ENCODE measurements at regions not wholly inside any gene's neighbourhood (a gene's known extent, or its start where the extent isn't known, plus 50 kb on each side); places are given as distances from the start of the nearest gene placed in this dataset.
A peak's percentile ranks its signal among the peaks of the same experiment; 100 is the strongest.
"Not testable (repeated sequence)": the region's sequence is repeated elsewhere in the genome, so short reads cannot be mapped to it uniquely, and the experiment has no call there.

DNA sequence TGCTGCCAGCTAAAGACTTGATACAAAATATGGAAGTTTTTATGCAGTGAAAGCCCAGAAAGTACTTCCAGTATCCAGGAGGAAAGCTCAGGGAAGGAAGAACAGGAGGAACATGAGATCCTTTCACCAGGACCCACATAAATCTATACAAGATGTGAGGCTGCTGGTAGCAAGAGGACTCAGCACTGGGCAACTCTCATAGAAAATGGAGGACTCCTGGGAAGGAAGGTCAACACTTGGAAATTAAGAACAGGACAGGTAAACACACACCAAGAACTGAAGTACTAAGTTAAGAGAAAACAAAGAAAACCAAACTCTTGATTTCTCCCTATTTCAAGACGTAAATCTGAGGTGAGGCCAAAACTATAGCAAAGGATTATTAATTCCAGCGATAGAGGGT lies 220.5 kb upstream of the HSF2 start:
- no peak overlapping the region for H3K4me3 ChIP-seq (IDR thresholded peaks at IDR 0.05; ENCODE audit: insufficient read depth, low read depth, low read length)
- H3K36me3 ChIP-seq (ENCODE audit: insufficient read depth): no peaks in the 10 kb centered on the region
- H4K20me1 ChIP-seq (ENCODE audit: insufficient read depth): no peaks in the 10 kb centered on the region
- H3K27ac ChIP-seq: no peak overlapping the region
- TF ChIP-seq, protein P1, sequence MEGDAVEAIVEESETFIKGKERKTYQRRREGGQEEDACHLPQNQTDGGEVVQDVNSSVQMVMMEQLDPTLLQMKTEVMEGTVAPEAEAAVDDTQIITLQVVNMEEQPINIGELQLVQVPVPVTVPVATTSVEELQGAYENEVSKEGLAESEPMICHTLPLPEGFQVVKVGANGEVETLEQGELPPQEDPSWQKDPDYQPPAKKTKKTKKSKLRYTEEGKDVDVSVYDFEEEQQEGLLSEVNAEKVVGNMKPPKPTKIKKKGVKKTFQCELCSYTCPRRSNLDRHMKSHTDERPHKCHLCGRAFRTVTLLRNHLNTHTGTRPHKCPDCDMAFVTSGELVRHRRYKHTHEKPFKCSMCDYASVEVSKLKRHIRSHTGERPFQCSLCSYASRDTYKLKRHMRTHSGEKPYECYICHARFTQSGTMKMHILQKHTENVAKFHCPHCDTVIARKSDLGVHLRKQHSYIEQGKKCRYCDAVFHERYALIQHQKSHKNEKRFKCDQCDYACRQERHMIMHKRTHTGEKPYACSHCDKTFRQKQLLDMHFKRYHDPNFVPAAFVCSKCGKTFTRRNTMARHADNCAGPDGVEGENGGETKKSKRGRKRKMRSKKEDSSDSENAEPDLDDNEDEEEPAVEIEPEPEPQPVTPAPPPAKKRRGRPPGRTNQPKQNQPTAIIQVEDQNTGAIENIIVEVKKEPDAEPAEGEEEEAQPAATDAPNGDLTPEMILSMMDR (conservative IDR thresholded peaks at IDR 0.05; ENCODE audit: low read depth, low read length): no peak
- no peaks in the 10 kb centered on the region for H3K4me1 ChIP-seq (ENCODE audit: low read depth, poor library complexity, severe bottlenecking)
- H3K9ac ChIP-seq: no peak overlapping the region
- H2AFZ ChIP-seq (ENCODE audit: low read depth): no peak overlapping the region
- H3K27me3 ChIP-seq (ENCODE audit: insufficient read depth, low read depth): no peaks in the 10 kb centered on the region
- H3K79me2 ChIP-seq (ENCODE audit: insufficient read depth, low read depth): no peaks in the 10 kb centered on the region
- no peak overlapping the region for H3K4me2 ChIP-seq

DNA sequence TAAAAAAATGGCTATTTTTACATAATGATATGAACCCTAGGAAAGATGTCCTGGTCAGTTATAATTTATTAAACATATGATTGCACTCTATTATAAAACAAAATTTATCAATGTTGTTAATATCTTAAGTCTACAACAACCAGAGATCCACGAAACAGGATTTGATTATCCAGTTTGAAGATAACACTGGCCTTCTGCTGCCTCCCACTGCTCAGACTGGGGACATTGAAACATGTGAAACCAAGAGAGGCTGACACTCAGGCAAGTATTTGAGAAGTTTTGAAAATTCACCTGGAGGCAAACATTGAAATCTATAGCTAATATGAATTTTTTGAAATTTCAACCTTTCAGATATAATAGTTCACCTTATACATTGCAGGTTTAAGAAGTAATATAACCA lies 219.3 kb upstream of the HSF2 start:
- H3K27me3 ChIP-seq (ENCODE audit: insufficient read depth, low read depth): no peaks in the 10 kb centered on the region
- no peaks in the 10 kb centered on the region for H3K4me1 ChIP-seq (ENCODE audit: low read depth, poor library complexity, severe bottlenecking)
- H3K4me3 ChIP-seq (IDR thresholded peaks at IDR 0.05; ENCODE audit: insufficient read depth, low read depth, low read length): no peak overlapping the region
- no peaks in the 10 kb centered on the region for H3K36me3 ChIP-seq (ENCODE audit: insufficient read depth)
- H3K9ac ChIP-seq: no peak overlapping the region
- no peak overlapping the region for H2AFZ ChIP-seq (ENCODE audit: low read depth)
- TF ChIP-seq, protein P1 (conservative IDR thresholded peaks at IDR 0.05; ENCODE audit: low read depth, low read length): no peak
- no peaks in the 10 kb centered on the region for H4K20me1 ChIP-seq (ENCODE audit: insufficient read depth)
- no peak overlapping the region for H3K27ac ChIP-seq
- H3K4me2 ChIP-seq: no peak overlapping the region
- no peaks in the 10 kb centered on the region for H3K79me2 ChIP-seq (ENCODE audit: insufficient read depth, low read depth)

DNA sequence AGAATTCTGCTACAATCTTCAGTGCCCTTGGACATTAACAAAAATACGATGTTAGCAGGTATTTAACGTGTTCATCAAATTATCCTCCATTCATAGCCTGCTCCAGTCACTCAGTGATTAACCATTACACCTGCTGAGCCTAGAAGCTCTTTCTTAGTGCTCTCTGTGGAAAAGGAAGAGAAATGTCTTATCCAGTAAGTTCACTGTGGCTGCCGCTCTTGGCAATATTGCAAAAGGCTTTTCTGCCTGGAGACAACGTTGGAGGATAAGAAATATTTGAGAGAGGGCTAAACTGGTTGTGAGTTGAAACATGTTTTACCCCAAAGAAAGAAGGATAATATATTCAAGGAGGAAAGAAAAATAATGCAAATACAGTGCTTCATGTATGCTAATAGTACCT lies 217.4 kb upstream of the HSF2 start:
- Histone ChIP-seq H3K4me3 (IDR thresholded peaks at IDR 0.05; ENCODE audit: insufficient read depth, low read depth, low read length) (no peak overlapping the region), H3K27ac (no peak overlapping the region), H4K20me1 (ENCODE audit: insufficient read depth) (no peaks in the 10 kb centered on the region), H3K4me2 (no peak overlapping the region), H3K36me3 (ENCODE audit: insufficient read depth) (no peaks in the 10 kb centered on the region), H3K27me3 (ENCODE audit: insufficient read depth, low read depth) (no peaks in the 10 kb centered on the region), H3K79me2 (ENCODE audit: insufficient read depth, low read depth) (no peaks in the 10 kb centered on the region), H3K9ac (no peak overlapping the region), H3K4me1 (ENCODE audit: low read depth, poor library complexity, severe bottlenecking) (no peaks in the 10 kb centered on the region), H2AFZ (ENCODE audit: low read depth) (no peak overlapping the region)
- TF ChIP-seq, protein P1 (conservative IDR thresholded peaks at IDR 0.05; ENCODE audit: low read depth, low read length): no peak

DNA sequence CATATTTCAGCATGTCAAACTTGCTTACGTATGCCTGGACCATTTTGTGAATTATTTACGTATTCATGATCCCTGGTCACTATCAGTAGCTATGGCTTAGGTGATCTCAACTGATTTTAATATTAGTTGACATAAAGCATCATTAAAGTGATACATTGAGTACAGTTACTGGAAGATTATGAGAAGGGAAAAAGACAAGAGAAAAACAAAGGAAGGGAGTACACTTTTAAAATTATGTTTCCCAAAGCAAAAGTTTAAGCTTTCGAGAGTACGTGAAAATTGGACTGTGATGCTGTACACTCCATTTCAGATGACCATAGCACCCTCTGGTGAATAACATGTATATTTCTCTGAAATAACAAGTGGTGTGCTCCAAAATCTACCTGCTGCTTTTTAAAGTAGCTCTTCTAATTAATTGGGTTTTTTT lies 215.0 kb upstream of the HSF2 start:
- Histone ChIP-seq H4K20me1 (ENCODE audit: insufficient read depth) (no peaks in the 10 kb centered on the region), H2AFZ (ENCODE audit: low read depth) (no peak overlapping the region), H3K4me2 (no peak overlapping the region), H3K79me2 (ENCODE audit: insufficient read depth, low read depth) (no peaks in the 10 kb centered on the region), H3K9ac (no peak overlapping the region), H3K36me3 (ENCODE audit: insufficient read depth) (no peaks in the 10 kb centered on the region), H3K27ac (no peak overlapping the region), H3K4me3 (IDR thresholded peaks at IDR 0.05; ENCODE audit: insufficient read depth, low read depth, low read length) (no peak overlapping the region), H3K4me1 (ENCODE audit: low read depth, poor library complexity, severe bottlenecking) (no peaks in the 10 kb centered on the region), H3K27me3 (ENCODE audit: insufficient read depth, low read depth) (no peaks in the 10 kb centered on the region)
- TF ChIP-seq, protein P1 (conservative IDR thresholded peaks at IDR 0.05; ENCODE audit: low read depth, low read length): peak; percentile 26; the same call in 1 of the 2 replicates

DNA sequence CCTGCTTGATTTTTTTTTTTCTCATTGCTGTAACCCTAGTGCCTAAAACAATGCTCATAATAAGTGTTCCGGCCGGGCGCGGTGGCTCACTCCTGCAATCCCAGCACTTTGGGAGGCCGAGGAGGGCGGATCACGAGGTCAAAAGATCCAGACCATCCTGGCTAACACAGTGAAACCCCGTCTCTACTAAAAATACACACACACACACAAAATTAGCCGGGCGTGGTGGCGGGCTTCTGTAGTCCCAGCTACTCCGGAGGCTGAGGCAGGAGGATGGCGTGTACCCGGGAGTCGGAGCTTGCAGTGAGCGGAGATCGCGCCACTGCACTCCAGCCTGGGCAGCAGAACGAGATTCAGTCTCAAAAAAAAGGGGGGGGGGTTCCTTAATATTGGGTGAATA lies 214.0 kb upstream of the HSF2 start:
- not testable (repeated sequence) for H3K4me3 ChIP-seq (IDR thresholded peaks at IDR 0.05; ENCODE audit: insufficient read depth, low read depth, low read length); H4K20me1 ChIP-seq (ENCODE audit: insufficient read depth); H3K27ac ChIP-seq; H3K36me3 ChIP-seq (ENCODE audit: insufficient read depth); H2AFZ ChIP-seq (ENCODE audit: low read depth); H3K79me2 ChIP-seq (ENCODE audit: insufficient read depth, low read depth); H3K4me2 ChIP-seq; H3K4me1 ChIP-seq (ENCODE audit: low read depth, poor library complexity, severe bottlenecking); H3K9ac ChIP-seq; H3K27me3 ChIP-seq (ENCODE audit: insufficient read depth, low read depth)
